Endothelial cell of hepatic sinusoid (primary cell): ENCODE measurements at regions not wholly inside any gene's neighbourhood (a gene's known extent, or its start where the extent isn't known, plus 50 kb on each side); places are given as distances from the start of the nearest gene placed in this dataset.
"Not testable (repeated sequence)": the region's sequence is repeated elsewhere in the genome, so short reads cannot be mapped to it uniquely, and the experiment has no call there.

Experiments used
- in situ Hi-C: cut with HindIII; loops from 2 replicates; pipeline ENCODE4 v1.10.0; 2017; ENCODE audit warnings: low sequenced_read_pairs

GRCh38 chr3:127068871-127069270, 86.0 kb downstream of the PLXNA1 start:
- in situ Hi-C loops: no loop called here

DNA sequence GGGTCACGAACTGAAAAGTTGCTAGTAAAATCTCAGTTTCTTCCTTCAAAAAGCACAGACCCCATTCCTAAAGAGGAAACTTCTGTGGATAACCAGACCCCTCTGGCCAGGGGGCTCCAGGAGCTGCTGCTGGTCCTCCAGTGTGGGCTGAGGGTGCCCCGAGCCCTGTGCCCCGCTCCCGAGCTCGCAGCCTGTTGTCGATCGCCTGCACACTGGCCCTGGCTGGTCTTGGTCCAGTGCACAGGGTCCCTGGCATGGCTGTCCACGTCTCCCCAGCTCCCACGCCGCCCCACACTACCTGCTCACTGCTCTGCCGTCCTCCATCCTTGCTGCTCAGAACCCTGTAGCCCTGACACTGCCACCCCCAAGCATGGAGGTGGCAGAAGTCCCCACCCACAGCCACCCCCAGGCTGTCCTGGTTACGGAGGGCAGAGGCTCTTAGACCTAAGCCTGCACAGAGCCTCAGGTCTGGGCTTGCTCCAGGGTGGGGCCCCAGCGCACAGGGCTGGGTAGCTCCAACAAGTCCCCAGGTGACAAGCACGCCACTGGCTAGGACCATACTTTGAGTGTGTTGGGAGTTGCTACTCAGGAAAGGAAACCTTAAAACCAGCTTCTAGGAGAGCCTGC, 87.0 kb downstream of the PLXNA1 start:
- in situ Hi-C loops: no loop called here

GRCh38 chr3:127070776-127071175, 87.9 kb downstream of the PLXNA1 start:
- in situ Hi-C loops: no loop called here

DNA sequence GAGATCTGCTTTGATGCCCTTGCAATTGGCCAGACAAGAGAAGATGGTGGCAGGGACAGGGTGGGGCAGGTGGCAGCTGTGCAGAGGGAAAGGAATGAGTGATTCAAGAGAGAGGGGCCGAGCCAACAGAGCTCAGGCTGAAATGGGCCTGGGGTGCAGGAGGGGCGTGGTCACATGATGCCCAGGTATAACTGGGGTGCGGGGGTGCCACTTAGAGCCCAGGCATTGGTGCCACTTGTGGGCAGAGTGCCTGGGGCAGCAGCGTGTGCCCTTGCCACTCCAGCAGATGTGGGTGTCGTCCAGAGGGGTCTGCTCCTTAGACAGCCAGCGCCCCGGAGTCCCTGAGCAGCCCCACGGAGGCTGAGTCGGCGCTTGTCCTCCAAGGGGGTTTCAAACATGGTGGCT, 88.7 kb downstream of the PLXNA1 start:
- in situ Hi-C loops: no loop called here

DNA sequence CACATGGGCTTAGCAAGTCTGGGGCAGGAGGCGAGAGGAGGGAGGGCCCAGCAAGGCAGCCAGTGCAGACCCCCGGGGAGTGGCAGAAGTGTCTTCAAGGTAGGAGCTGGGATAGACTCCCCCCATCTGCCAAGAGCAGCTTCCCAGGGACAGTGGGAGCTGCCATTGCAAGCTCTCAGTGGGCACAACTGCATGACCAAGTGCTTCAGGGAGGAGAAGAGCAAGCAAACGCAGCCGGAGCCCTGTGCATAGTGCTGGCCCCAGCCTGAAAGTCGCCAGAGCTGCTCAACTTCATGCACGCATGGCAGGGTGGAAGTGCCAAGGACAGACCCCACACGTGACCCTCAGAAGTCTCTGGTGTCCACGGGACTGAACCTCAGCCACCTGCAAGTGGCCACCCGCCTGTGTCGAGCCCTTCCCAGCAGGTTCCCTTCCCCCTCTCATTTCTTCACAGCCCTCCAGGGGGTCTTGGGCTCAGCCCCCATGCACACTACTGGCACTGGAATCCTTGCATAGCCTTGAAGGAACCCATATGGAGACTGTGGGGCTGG, 89.4 kb downstream of the PLXNA1 start:
- in situ Hi-C loops: no loop called here

- in situ Hi-C loops: no loop called here
Measured at GRCh38 chr3:127072971-127073783, 90.3 kb downstream of the PLXNA1 start.

DNA sequence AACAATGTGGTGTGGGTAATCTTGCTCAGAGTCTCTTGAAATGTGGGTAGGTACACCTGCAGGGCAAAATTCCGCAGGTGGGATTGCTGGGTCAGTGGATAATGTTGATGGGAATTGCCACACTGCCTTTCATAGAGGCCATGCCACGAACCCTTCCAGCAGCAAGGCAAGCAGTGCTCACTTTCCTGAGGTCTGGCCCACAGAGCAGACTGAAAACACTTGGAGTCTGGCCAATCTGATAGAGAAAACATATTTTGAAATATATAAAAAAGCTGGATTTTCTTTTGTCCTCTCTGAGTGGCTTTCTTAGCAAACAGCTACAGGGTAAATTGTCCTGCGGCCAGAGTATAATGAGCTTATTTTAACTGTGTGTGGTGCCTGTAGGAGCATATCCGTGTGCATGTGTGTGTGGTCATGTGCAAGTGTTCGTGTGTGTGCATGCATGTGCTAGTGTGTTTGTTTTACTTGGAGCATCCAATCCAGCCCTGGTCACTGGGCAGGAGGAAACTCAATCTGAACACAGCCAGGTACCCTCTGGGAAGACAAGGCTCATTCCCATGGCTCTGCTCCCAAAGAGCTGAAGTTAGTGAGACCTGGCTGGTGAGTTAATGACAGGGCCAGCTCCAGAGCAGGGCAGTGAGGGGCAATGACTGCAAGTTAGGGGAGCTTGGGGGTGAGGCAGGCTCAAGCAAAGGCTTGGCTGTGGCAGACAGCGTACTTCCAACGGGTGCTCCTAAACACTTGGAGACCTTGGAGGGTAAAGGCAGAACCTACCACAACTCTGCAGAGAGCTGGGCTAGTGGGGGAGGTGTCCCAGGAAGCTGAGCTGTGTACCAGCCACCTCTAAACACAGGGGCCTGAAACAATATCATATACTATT, 91.3 kb downstream of the PLXNA1 start:
- in situ Hi-C loops: no loop called here

DNA sequence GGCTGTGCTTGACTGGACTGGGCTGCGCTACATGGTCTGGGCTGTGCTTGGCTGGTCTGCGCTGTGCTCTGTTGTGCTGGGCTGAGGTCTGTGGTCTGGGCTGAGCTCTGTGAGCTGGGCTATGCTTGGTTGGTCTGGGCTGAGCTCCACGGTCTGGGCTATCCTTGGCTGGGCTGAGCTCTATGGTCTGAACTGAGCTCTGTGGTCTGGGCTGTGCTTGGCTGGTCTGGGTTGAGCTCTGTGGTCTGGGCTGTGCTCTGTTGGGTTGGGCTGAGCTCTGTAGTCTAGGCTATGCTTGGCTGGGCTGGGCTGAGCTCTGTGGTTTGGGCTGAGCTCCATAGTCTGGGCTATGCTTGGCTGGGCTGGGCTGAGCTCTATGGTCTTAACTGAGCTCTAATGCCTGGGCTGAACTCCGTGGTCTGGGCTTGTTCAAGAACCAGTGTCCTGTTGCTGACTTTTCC, 92.0 kb downstream of the PLXNA1 start:
- in situ Hi-C loops: no loop called here

DNA sequence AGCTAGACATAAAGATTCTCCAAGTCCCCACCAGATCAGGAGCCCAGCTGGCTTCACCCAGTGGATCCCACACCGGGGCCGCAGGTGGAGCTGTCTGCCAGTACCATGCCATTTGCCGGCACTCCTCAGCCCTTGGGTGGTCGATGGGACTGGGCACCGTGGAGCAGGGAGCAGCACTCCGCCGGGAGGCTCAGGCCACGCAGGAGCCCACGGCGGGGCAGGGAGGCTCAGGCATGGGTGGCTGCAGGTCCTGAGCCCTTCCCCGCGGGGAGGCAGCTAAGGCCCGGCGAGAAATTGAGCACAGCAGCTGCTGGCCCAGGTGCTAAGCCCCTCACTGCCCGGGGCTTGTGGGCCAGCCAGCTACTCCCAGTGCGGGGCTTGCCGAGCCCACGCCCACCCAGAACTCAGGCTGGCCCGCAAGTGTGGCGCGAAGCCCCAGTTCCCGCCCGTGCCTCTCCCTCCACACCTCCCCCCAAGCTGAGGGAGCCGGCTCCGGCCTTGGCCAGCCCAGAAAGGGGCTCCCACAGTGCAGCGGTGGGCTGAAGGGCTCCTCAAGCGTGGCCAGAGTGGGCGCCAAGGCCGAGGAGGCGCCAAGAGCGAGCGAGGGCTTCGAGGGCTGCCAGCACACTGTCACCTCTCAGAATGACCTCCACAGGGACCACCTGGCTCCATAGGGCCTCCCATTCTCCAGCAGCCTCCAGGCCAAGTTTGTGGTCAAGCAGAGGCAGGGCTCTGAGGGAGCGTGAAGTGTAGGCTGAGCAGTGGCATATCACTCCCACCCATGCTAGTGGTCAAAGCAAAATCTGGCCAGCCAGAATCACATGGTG, 93.5 kb downstream of the PLXNA1 start:
- in situ Hi-C loops: not testable (repeated sequence)

GRCh38 chr3:127077068-127077467, 94.2 kb downstream of the PLXNA1 start:
- in situ Hi-C loops: no loop called here

GRCh38 chr3:127077505-127078064, 94.7 kb downstream of the PLXNA1 start:
- in situ Hi-C loops: no loop called here

- in situ Hi-C loops: no loop called here
Measured at GRCh38 chr3:127078626-127079025, 95.7 kb downstream of the PLXNA1 start.

GRCh38 chr3:127079211-127079610, 96.3 kb downstream of the PLXNA1 start:
- in situ Hi-C loops: no loop called here

DNA sequence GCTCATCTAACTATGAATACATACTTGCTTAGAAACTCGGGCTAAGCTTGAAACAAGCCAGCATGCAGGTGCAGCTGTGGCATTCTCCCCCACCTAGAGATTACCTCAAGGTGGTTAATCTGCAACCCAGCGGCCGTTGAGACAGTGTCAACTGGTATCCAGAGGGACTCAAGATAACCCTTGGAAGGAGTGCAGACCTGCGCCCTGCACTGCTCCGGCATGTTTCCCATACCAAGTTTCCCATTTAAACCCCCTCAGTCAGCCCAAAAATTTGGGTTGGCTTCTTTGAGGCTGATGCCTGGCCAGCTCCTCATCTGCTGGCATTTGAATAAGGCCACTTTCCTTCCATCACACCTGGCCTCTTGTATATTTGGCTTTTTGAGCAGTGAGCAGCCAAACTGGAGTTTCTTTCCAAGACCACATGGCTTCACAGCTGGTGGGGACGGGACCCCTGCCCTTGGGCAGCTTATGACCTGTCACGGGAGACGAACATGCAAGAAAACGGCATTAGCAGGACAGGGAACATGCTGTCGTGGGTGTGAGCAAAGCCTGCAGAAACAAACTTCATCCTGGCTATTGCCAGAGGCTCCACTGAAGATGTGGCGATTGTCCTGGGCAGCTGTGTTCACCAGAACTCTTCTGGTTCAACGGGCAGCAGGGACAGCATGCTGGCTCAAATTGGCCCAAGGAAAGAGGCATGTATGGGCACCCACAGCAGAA, 98.2 kb downstream of the PLXNA1 start:
- in situ Hi-C loops: no loop called here

GRCh38 chr3:127082066-127082465, 99.2 kb downstream of the PLXNA1 start:
- in situ Hi-C loops: no loop called here

DNA sequence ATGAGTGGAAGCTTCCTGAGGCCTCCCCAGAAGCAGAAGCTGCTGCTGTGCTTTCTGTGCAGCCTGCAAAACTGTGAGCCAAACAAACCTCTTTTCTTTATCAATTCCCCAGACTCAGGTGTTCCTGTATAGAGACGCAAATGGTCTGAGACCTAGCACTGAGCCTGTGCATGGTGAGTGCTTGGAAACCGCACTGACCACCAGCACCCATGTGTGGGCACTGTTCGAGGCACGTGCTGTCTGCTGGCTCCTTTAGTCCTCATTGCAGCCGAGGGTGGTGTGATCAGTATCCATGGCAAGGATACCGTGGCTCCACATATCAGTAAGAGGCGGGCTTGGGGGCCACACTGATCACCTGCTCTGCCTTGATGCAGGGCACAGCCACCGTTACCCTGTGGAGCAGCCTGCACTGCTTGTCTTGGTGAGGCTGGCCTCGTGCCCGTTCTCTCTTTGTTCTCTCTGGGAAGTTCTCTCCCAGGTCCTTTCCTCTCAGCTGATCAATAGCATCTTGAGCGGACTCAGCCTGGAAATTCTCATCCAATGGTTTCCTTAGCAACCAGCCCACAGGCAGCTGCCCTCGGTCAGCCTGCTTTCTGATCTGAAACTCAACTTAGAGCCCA, 101.0 kb downstream of the PLXNA1 start:
- in situ Hi-C loops: no loop called here

- in situ Hi-C loops: no loop called here
Measured at GRCh38 chr3:127084401-127084990, 101.6 kb downstream of the PLXNA1 start.

DNA sequence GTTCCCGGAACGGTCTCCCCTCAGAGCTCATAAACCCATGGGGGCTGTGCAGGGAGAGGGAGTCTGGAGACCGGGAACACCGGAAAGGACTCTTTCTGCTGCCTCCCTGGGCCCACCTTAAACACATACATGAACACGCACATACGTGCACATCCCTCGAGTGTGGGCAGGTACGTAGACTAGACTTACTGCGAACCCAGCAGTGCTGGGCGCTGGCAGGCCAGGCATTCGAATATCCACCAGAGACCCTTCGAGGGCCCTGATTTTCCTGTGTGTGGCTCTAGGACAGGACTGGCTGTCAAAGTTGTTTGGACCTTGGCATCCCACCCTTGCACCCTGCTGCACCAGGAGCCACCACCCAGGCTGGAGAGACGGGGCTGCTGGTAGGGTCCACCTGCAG, 102.7 kb downstream of the PLXNA1 start:
- in situ Hi-C loops: no loop called here
